ENCODE measurements at regions not wholly inside any gene's neighbourhood (a gene's known extent, or its start where the extent isn't known, plus 50 kb on each side); places are given as distances from the start of the nearest gene placed in this dataset.

DNA sequence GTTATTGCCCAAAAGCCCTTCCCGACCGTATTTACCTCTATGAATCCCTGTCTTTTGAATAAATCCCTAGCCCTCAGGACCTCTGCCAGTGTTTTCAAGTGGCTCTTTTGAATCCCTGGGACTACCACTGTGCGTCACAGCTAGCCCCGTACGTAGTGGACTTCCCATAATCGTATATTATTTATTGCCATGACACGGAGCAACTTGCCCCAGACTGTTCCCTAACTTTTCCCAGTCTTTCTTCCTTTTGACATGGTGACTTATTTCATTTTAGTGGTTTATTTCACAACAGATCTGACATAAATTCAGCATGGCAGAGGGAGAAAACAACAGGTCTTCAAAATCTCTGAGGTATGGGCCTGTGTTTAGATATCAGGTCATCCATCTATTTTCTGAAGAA lies 318.6 kb upstream of the KLF6 start:
- H3K27ac ChIP-seq, result no peak overlapping the region
- intact Hi-C loops (cut with DNase I; ENCODE audit: low total_unique reads), result no loop called here
- H3K4me1 ChIP-seq, result no peaks in the 10 kb centered on the region
- TF ChIP-seq, protein P1, sequence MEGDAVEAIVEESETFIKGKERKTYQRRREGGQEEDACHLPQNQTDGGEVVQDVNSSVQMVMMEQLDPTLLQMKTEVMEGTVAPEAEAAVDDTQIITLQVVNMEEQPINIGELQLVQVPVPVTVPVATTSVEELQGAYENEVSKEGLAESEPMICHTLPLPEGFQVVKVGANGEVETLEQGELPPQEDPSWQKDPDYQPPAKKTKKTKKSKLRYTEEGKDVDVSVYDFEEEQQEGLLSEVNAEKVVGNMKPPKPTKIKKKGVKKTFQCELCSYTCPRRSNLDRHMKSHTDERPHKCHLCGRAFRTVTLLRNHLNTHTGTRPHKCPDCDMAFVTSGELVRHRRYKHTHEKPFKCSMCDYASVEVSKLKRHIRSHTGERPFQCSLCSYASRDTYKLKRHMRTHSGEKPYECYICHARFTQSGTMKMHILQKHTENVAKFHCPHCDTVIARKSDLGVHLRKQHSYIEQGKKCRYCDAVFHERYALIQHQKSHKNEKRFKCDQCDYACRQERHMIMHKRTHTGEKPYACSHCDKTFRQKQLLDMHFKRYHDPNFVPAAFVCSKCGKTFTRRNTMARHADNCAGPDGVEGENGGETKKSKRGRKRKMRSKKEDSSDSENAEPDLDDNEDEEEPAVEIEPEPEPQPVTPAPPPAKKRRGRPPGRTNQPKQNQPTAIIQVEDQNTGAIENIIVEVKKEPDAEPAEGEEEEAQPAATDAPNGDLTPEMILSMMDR (IDR thresholded peaks at IDR 0.05), result no peak
- H3K27me3 ChIP-seq, result no peaks in the 10 kb centered on the region
- H3K36me3 ChIP-seq, result no peaks in the 10 kb centered on the region
- H3K4me3 ChIP-seq, result no peak overlapping the region
- no peaks in the 10 kb centered on the region for H3K9me3 ChIP-seq
- no peak for DNase-seq

GRCh38 chr10:4102802-4103344 lies 317.9 kb upstream of the KLF6 start:
- DNase-seq, result no peak
- intact Hi-C loops (cut with DNase I; ENCODE audit: low total_unique reads), result no loop called here

GRCh38 chr10:4101918-4102654 lies 317.1 kb upstream of the KLF6 start:
- H3K27me3 ChIP-seq, result no peaks in the 10 kb centered on the region
- H3K4me3 ChIP-seq, result no peak overlapping the region
- H3K9me3 ChIP-seq, result no peaks in the 10 kb centered on the region
- intact Hi-C loops (cut with DNase I; ENCODE audit: low total_unique reads), result no loop called here
- H3K36me3 ChIP-seq, result no peaks in the 10 kb centered on the region
- no peak overlapping the region for H3K27ac ChIP-seq
- TF ChIP-seq, protein P1 (IDR thresholded peaks at IDR 0.05), result no peak
- H3K4me1 ChIP-seq, result no peaks in the 10 kb centered on the region
- DNase-seq, result no peak

More at GRCh38 chr10:4102802-4103344, 317.9 kb upstream of the KLF6 start:
- no peak overlapping the region for H3K27ac ChIP-seq
- H3K36me3 ChIP-seq, result no peaks in the 10 kb centered on the region
- H3K27me3 ChIP-seq, result no peaks in the 10 kb centered on the region
- H3K9me3 ChIP-seq, result no peaks in the 10 kb centered on the region
- TF ChIP-seq, protein P1 (IDR thresholded peaks at IDR 0.05), result no peak
- no peak overlapping the region for H3K4me3 ChIP-seq
- H3K4me1 ChIP-seq, result no peaks in the 10 kb centered on the region

GRCh38 chr10:4100380-4100779 lies 315.4 kb upstream of the KLF6 start:
- no peaks in the 10 kb centered on the region for H3K9me3 ChIP-seq
- no peaks in the 10 kb centered on the region for H3K4me1 ChIP-seq
- TF ChIP-seq, protein P1 (IDR thresholded peaks at IDR 0.05), result no peak
- H3K27ac ChIP-seq, result no peak overlapping the region
- H3K4me3 ChIP-seq, result no peak overlapping the region
- no peaks in the 10 kb centered on the region for H3K27me3 ChIP-seq
- DNase-seq, result no peak
- intact Hi-C loops (cut with DNase I; ENCODE audit: low total_unique reads), result no loop called here
- no peaks in the 10 kb centered on the region for H3K36me3 ChIP-seq

DNA sequence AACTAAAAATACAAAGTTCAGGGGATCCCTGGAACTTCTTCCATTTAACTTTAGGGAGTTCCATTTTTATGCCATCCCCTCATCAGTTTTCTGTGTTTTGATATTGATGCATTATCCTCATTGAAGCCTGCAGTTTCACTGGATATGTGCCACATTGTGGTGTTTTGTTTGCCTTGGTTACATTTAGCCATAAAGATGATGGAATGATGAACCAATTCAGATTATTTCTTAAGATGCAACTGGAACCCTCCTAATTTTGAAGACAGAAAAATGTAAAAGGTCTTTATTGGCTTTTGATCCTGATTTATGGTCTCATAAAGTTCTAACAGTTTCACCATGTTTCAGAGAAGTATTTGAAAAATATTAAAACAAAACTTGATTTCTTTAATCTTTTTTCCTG lies 314.2 kb upstream of the KLF6 start:
- Histone ChIP-seq H3K4me1 (peaks cover 0 to 3% (median 0%) of the 10 kb centered on the region in 4 donors), H3K4me3 (no peak overlapping the region), H3K36me3 (no peaks in the 10 kb centered on the region), H3K27ac (no peak overlapping the region), H3K27me3 (no peaks in the 10 kb centered on the region), H3K9me3 (no peaks in the 10 kb centered on the region)
- intact Hi-C loops (cut with DNase I; ENCODE audit: low total_unique reads), result no loop called here
- TF ChIP-seq, protein P1 (IDR thresholded peaks at IDR 0.05), result no peak
- DNase-seq, result no peak
